ENCODE measurements at regions not wholly inside any gene's neighbourhood (a gene's known extent, or its start where the extent isn't known, plus 50 kb on each side); places are given as distances from the start of the nearest gene placed in this dataset.

DNA sequence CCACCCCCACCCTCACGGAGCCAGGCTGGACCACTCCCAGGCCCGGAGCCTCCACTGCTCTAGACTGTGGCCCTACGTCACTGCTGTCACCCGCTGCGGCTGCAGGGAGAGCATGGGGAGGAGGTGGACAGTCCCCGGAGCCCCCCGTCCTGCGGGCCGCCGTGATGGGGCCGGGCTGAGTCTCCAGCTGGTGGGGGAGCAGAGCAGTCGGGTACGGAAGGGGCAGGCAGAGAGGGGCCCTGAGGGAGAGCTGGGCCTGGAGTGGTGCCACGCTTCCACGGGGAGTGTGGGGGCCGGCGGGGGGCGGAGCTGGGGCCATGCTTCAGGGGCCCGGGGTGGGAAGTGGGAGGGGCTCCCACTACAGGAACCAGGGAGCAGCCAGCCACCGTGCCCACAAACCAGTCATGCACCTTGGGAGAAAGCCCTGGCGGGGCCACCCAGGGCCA, 98.9 kb upstream of the KCNK1 start:
- TF ChIP-seq, protein P1, sequence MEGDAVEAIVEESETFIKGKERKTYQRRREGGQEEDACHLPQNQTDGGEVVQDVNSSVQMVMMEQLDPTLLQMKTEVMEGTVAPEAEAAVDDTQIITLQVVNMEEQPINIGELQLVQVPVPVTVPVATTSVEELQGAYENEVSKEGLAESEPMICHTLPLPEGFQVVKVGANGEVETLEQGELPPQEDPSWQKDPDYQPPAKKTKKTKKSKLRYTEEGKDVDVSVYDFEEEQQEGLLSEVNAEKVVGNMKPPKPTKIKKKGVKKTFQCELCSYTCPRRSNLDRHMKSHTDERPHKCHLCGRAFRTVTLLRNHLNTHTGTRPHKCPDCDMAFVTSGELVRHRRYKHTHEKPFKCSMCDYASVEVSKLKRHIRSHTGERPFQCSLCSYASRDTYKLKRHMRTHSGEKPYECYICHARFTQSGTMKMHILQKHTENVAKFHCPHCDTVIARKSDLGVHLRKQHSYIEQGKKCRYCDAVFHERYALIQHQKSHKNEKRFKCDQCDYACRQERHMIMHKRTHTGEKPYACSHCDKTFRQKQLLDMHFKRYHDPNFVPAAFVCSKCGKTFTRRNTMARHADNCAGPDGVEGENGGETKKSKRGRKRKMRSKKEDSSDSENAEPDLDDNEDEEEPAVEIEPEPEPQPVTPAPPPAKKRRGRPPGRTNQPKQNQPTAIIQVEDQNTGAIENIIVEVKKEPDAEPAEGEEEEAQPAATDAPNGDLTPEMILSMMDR (conservative IDR thresholded peaks at IDR 0.05), result no peak
- H3K27ac ChIP-seq (ENCODE audit: insufficient read length, low read depth, low read length), result no peak overlapping the region
- H3K9me3 Mint-ChIP-seq, result peaks cover 0 to 3% of the 10 kb centered on the region in 2 experiments; a peak in 2 of 5 replicates
- no peaks in the 10 kb centered on the region for H3K9me3 ChIP-seq (ENCODE audit: control insufficient read depth, low read depth, low read length)
- H3K27me3 ChIP-seq (ENCODE audit: insufficient read depth, low read length), result no peaks in the 10 kb centered on the region
- H3K27me3 Mint-ChIP-seq (ENCODE audit: low read depth), result no peaks in the 10 kb centered on the region; the same call in 1 of the 2 replicates
- no peak overlapping the region for H3K4me3 Mint-ChIP-seq
- peaks cover 6 to 16% of the 10 kb centered on the region in 2 experiments; a peak in 3 of 4 replicates for H3K4me1 Mint-ChIP-seq
- H2BK12ac ChIP-seq (ENCODE audit: insufficient read length, low read depth, low read length), result no peak overlapping the region
- H2AK5ac ChIP-seq (ENCODE audit: insufficient read length, low read length), result no peak overlapping the region
- no CpG with 5 or more reads among the region's 21 CpGs for WGBS (ENCODE audit: extremely low coverage, insufficient read length, low lambda C conversion rate)
- no peak overlapping the region for H3K14ac ChIP-seq (ENCODE audit: insufficient read depth, low read length)
- H4K91ac ChIP-seq (ENCODE audit: insufficient read length, low read depth, low read length), result no peak overlapping the region
- H3K27ac Mint-ChIP-seq, result no peak overlapping the region
- no peak for DNase-seq
- H4K5ac ChIP-seq (ENCODE audit: insufficient read length, low read depth, low read length), result no peak overlapping the region
- no peaks in the 10 kb centered on the region for H3K79me2 ChIP-seq (ENCODE audit: insufficient read depth, low read length)
- no peak overlapping the region for H3K56ac ChIP-seq (ENCODE audit: insufficient read length, low read depth, low read length)
- H3K9ac ChIP-seq (ENCODE audit: extremely low read depth, insufficient read length, low read length), result no peak overlapping the region
- no peak overlapping the region for H2AFZ ChIP-seq (ENCODE audit: low read length)
- no peak overlapping the region for H2BK120ac ChIP-seq (ENCODE audit: low read depth, low read length, poor library complexity, severe bottlenecking)
- no peak overlapping the region for H3K4ac ChIP-seq (ENCODE audit: low read depth, low read length)
- no peaks in the 10 kb centered on the region for H3K4me1 ChIP-seq (ENCODE audit: insufficient read depth, low read length)
- H4K20me1 ChIP-seq (ENCODE audit: control insufficient read depth, insufficient read depth, insufficient read length), result no peaks in the 10 kb centered on the region
- H3K23ac ChIP-seq (ENCODE audit: insufficient read length, low read depth, low read length), result no peak overlapping the region
- H3K36me3 Mint-ChIP-seq (ENCODE audit: insufficient read depth in 1 of 3, low read depth in 3 of 3), result 0 out of 7 replicates have a peak, but pooled peaks cover 0 to 2% (median 0%) of the 10 kb centered on the region in 3 experiments
- H2BK5ac ChIP-seq (ENCODE audit: insufficient read length, low read length), result no peak overlapping the region
- H3T11ph ChIP-seq (ENCODE audit: low read length), result no peak overlapping the region
- no peaks in the 10 kb centered on the region for H3K23me2 ChIP-seq (ENCODE audit: insufficient read length, low read depth, low read length, poor library complexity, severe bottlenecking)
- no peak overlapping the region for H3K4me2 ChIP-seq (ENCODE audit: insufficient read depth, insufficient read length, low read length)
- no peak overlapping the region for H2BK20ac ChIP-seq (ENCODE audit: low read depth, low read length, poor library complexity, severe bottlenecking)
- no peak overlapping the region for H2BK15ac ChIP-seq (ENCODE audit: low read depth, low read length)
- H3K18ac ChIP-seq (ENCODE audit: insufficient read length, low read depth, low read length), result no peak overlapping the region
- no peaks in the 10 kb centered on the region for H3K79me1 ChIP-seq (ENCODE audit: insufficient read depth, low read depth, low read length, poor library complexity, severe bottlenecking)
- H4K8ac ChIP-seq (replicated peaks; ENCODE audit: insufficient read length, low read depth, low read length), result no peak overlapping the region

Data from H9 (cell line).